GM18507 (cell line): ENCODE measurements at regions not wholly inside any gene's neighbourhood (a gene's known extent, or its start where the extent isn't known, plus 50 kb on each side); places are given as distances from the start of the nearest gene placed in this dataset.
"Not testable (repeated sequence)": the region's sequence is repeated elsewhere in the genome, so short reads cannot be mapped to it uniquely, and the experiment has no call there.

Source experiments
- DNase-seq: peaks from one replicate; pipeline ENCODE4 v3.0.0; 2011; ENCODE audit warnings: low read depth; ENCODE audit not compliant: insufficient read length; ENCODE audit errors: extremely low spot score
- FAIRE-seq: peaks from 2 replicates; lab custom pipeline; 2011; peaks lifted over from hg19 to GRCh38; lab: Jason Lieb, UNC

- FAIRE-seq (no peak), DNase-seq (no peak)
These were observed 386.6 kb upstream of the POM121L12 start for GRCh38 chr7:52648872-52649271.

GRCh38 chr7:52647046-52647445 is 388.4 kb upstream of the POM121L12 start:
- FAIRE-seq = no peak
- no peak for DNase-seq

- DNase-seq (no peak), FAIRE-seq (no peak)
These were observed 395.5 kb upstream of the POM121L12 start for GRCh38 chr7:52639981-52640380.

GRCh38 chr7:52639126-52639525 is 396.3 kb upstream of the POM121L12 start:
- DNase-seq (no peak), FAIRE-seq (no peak)

- FAIRE-seq = no peak
- no peak for DNase-seq
These were observed 400.4 kb upstream of the POM121L12 start for GRCh38 chr7:52635021-52635420.

GRCh38 chr7:52620849-52621248 is 414.6 kb upstream of the POM121L12 start:
- no peak for DNase-seq
- no peak for FAIRE-seq

GRCh38 chr7:52616552-52616951 is 418.9 kb upstream of the POM121L12 start:
- no peak for FAIRE-seq
- DNase-seq = no peak

- DNase-seq (no peak), FAIRE-seq (no peak)
These were observed 420.3 kb upstream of the POM121L12 start for GRCh38 chr7:52615021-52615695.

GRCh38 chr7:52609511-52609910 is 425.9 kb upstream of the POM121L12 start:
- no peak for DNase-seq
- no peak for FAIRE-seq

- FAIRE-seq = no peak
- no peak for DNase-seq
These were observed 442.7 kb upstream of the POM121L12 start for GRCh38 chr7:52592698-52593097.

- no peak for FAIRE-seq
- DNase-seq = no peak
These were observed 448.7 kb upstream of the POM121L12 start for GRCh38 chr7:52586704-52587103.

GRCh38 chr7:52584041-52584440 is 451.4 kb upstream of the POM121L12 start:
- FAIRE-seq (no peak), DNase-seq (no peak)

GRCh38 chr7:52573141-52573540 is 462.3 kb upstream of the POM121L12 start:
- FAIRE-seq, DNase-seq: not testable (repeated sequence)

GRCh38 chr7:52571026-52571425 is 464.4 kb upstream of the POM121L12 start:
- DNase-seq (no peak), FAIRE-seq (no peak)

GRCh38 chr7:52569151-52569550 is 466.3 kb upstream of the POM121L12 start:
- FAIRE-seq (no peak), DNase-seq (no peak)

- no peak for DNase-seq
- FAIRE-seq = no peak
These were observed 469.5 kb upstream of the POM121L12 start for GRCh38 chr7:52565974-52566373.

GRCh38 chr7:52555805-52556204 is 479.6 kb upstream of the POM121L12 start:
- DNase-seq (no peak), FAIRE-seq (no peak)

- FAIRE-seq (no peak), DNase-seq (no peak)
These were observed 488.0 kb upstream of the POM121L12 start for GRCh38 chr7:52547308-52547910.

- DNase-seq, FAIRE-seq: not testable (repeated sequence)
These were observed 494.2 kb upstream of the POM121L12 start for GRCh38 chr7:52541198-52541765.

- no peak for FAIRE-seq
- DNase-seq = no peak
These were observed 495.4 kb upstream of the POM121L12 start for GRCh38 chr7:52540041-52540440.

GRCh38 chr7:52539414-52539813 is 496.0 kb upstream of the POM121L12 start:
- no peak for FAIRE-seq

More at GRCh38 chr7:52539414-52539813, 496.0 kb upstream of the POM121L12 start:
- DNase-seq = no peak
